NT2/D1 (cell line): ENCODE measurements at regions not wholly inside any gene's neighbourhood (a gene's known extent, or its start where the extent isn't known, plus 50 kb on each side); places are given as distances from the start of the nearest gene placed in this dataset.

Experiments used
- SUZ12 ChIP-seq: IDR thresholded peaks from 2 replicates; pipeline ENCODE4 v1.6.1; 2011; ENCODE audit not compliant: insufficient read length, insufficient read depth; ENCODE audit errors: extremely low read depth
- YY1 ChIP-seq: IDR thresholded peaks from 2 replicates; pipeline ENCODE4 v1.6.1; 2011; ENCODE audit not compliant: insufficient read length, insufficient read depth
- ZNF274 ChIP-seq: IDR thresholded peaks from 2 replicates; pipeline ENCODE4 v1.6.1; 2011; ENCODE audit warnings: mild to moderate bottlenecking, low read depth, low read length

- TF ChIP-seq YY1 = no peak
- TF ChIP-seq ZNF274 = no peak
- TF ChIP-seq SUZ12 = no peak
Measured at GRCh38 chr16:72470541-72470940, 298.6 kb upstream of the PMFBP1 start.
